SU-DHL-6 (cell line): ENCODE measurements at regions not wholly inside any gene's neighbourhood (a gene's known extent, or its start where the extent isn't known, plus 50 kb on each side); places are given as distances from the start of the nearest gene placed in this dataset.

Experiments
- H2AFZ ChIP-seq: fragments of 200-600 bp; sonication (generic); 2 replicates; pipeline ENCODE4 v1.6.1; 2014; ENCODE audit warnings: low read depth, mild to moderate bottlenecking, moderate library complexity, mixed read lengths, antibody characterized with exemption, low read length; ENCODE audit not compliant: severe bottlenecking
- H3F3A ChIP-seq: fragments of 200-600 bp; shearing (Covaris generic); 2 replicates; pipeline ENCODE4 v1.6.0; 2016; ENCODE audit warnings: antibody characterized with exemption, mild to moderate bottlenecking; ENCODE audit not compliant: insufficient read depth
- H3K27ac ChIP-seq: fragments of 200-600 bp; sonication (generic); 2 replicates; pipeline ENCODE4 v1.5.1; 2016; ENCODE audit warnings: low read depth, mild to moderate bottlenecking, low read length, moderate library complexity, mixed read lengths
- H3K27me3 ChIP-seq: fragments of 200-600 bp; sonication (generic), shearing (Covaris generic); 2 replicates; pipeline ENCODE4 v1.6.0; 2014; ENCODE audit warnings: mild to moderate bottlenecking, low read length
- H3K36me3 ChIP-seq: fragments of 200-600 bp; sonication (generic); 2 replicates; pipeline ENCODE4 v1.6.1; 2014; ENCODE audit warnings: mild to moderate bottlenecking, low read length, mixed read lengths
- H3K4me2 ChIP-seq: fragments of 300-600, 200-600 bp; shearing (Covaris generic), sonication (generic); 2 replicates; pipeline ENCODE4 v1.6.0; 2014; ENCODE audit warnings: low read length, low read depth, mild to moderate bottlenecking; ENCODE audit not compliant: poor library complexity, severe bottlenecking
- H3K4me3 ChIP-seq: fragments of 200-600 bp; sonication (generic); 2 replicates; pipeline ENCODE4 v1.5.1; 2014; ENCODE audit warnings: antibody characterized with exemption, low read length, mild to moderate bottlenecking, mixed read lengths; ENCODE audit not compliant: insufficient read depth, poor library complexity, severe bottlenecking
- H3K79me2 ChIP-seq: fragments of 200-600 bp; sonication (generic); 2 replicates; pipeline ENCODE4 v1.6.1; 2014; ENCODE audit warnings: mild to moderate bottlenecking, low read length, moderate library complexity; ENCODE audit not compliant: insufficient read depth
- H3K9ac ChIP-seq: fragments of 200-600 bp; sonication (generic); 2 replicates; pipeline ENCODE4 v1.7.0; 2014; ENCODE audit warnings: mild to moderate bottlenecking, low read length
- H3K9me2 ChIP-seq: fragments of 200-600 bp; sonication (generic); replicated peaks from 2 replicates; pipeline ENCODE4 v1.6.1; 2014; ENCODE audit warnings: low read length; ENCODE audit not compliant: insufficient read depth
- H3K9me3 ChIP-seq: fragments of 200-600 bp; sonication (generic); 2 replicates; pipeline ENCODE4 v1.6.1; 2014; ENCODE audit warnings: low read length, mixed read lengths; ENCODE audit not compliant: insufficient read depth
- H4K20me1 ChIP-seq: fragments of 200-600 bp; sonication (generic); 2 replicates; pipeline ENCODE4 v1.6.1; 2014; ENCODE audit warnings: low read depth, mild to moderate bottlenecking, antibody characterized with exemption, low read length, moderate library complexity, mixed read lengths
- CTCF ChIP-seq: fragments of 200-600 bp; sonication (generic); IDR thresholded peaks from one replicate; pipeline ENCODE4 v1.5.1; 2017; ENCODE audit warnings: antibody characterized with exemption, mild to moderate bottlenecking, low read length, moderate library complexity; ENCODE audit not compliant: insufficient read depth, poor library complexity, severe bottlenecking
- EZH2phosphoT487 ChIP-seq: fragments of 200-600 bp; sonication (generic), shearing (Covaris generic); conservative IDR thresholded peaks from 2 replicates; pipeline ENCODE4 v1.6.1; 2018; ENCODE audit warnings: mild to moderate bottlenecking, antibody characterized with exemption, low read length, moderate library complexity, mixed read lengths

- Histone ChIP-seq H3K4me3 (no peak overlapping the region), H3K9me2 (no peaks in the 10 kb centered on the region), H3K36me3 (no peaks in the 10 kb centered on the region), H3K4me2 (no peak overlapping the region), H3K27me3 (no peaks in the 10 kb centered on the region), H3K9ac (no peak overlapping the region), H3K79me2 (no peaks in the 10 kb centered on the region), H3K27ac (no peak overlapping the region), H3F3A (no peaks in the 10 kb centered on the region), H2AFZ (no peak overlapping the region), H3K9me3 (no peaks in the 10 kb centered on the region), H4K20me1 (no peaks in the 10 kb centered on the region)
- no peak for TF ChIP-seq CTCF
- no peak for TF ChIP-seq EZH2phosphoT487
Observed at GRCh38 chr5:82728926-82729702, 348.1 kb downstream of the TMEM167A start.

- Histone ChIP-seq H3K4me3 (no peak overlapping the region), H4K20me1 (no peaks in the 10 kb centered on the region), H2AFZ (no peak overlapping the region), H3K4me2 (no peak overlapping the region), H3K36me3 (no peaks in the 10 kb centered on the region), H3K9me3 (no peaks in the 10 kb centered on the region), H3K27ac (no peak overlapping the region), H3K9ac (no peak overlapping the region), H3K79me2 (no peaks in the 10 kb centered on the region), H3F3A (no peaks in the 10 kb centered on the region), H3K27me3 (no peaks in the 10 kb centered on the region), H3K9me2 (no peaks in the 10 kb centered on the region)
- TF ChIP-seq EZH2phosphoT487 (no peak), CTCF (no peak)
Observed at GRCh38 chr5:82723168-82723567, 354.0 kb downstream of the TMEM167A start.

- no peaks in the 10 kb centered on the region for H3K36me3 ChIP-seq
- no peaks in the 10 kb centered on the region for H3K9me2 ChIP-seq
- no peak overlapping the region for H3K4me2 ChIP-seq
- H3K27ac ChIP-seq = no peak overlapping the region
- TF ChIP-seq EZH2phosphoT487 = no peak
- no peak for TF ChIP-seq CTCF
- no peaks in the 10 kb centered on the region for H3K27me3 ChIP-seq
- H3K4me3 ChIP-seq = no peak overlapping the region
- H3K9me3 ChIP-seq = no peaks in the 10 kb centered on the region
- H4K20me1 ChIP-seq = no peaks in the 10 kb centered on the region
- no peaks in the 10 kb centered on the region for H3K79me2 ChIP-seq
- no peaks in the 10 kb centered on the region for H3F3A ChIP-seq
- H2AFZ ChIP-seq = no peak overlapping the region
- no peak overlapping the region for H3K9ac ChIP-seq
Observed at GRCh38 chr5:82721087-82721410, 356.1 kb downstream of the TMEM167A start.
